Muscle of leg (tissue), 3 donors: ENCODE measurements at regions not wholly inside any gene's neighbourhood (a gene's known extent, or its start where the extent isn't known, plus 50 kb on each side); places are given as distances from the start of the nearest gene placed in this dataset.
A peak's percentile ranks its signal among the peaks of the same experiment; 100 is the strongest.

Source experiments
- DNase-seq: peaks from one replicate; pipeline ENCODE4 v3.0.0; 2013
- H3K27ac ChIP-seq: one replicate; pipeline ENCODE4 v1.5.1; 2013; ENCODE audit warnings: mild to moderate bottlenecking, low read length, control low read depth
- H3K27me3 ChIP-seq: one replicate; pipeline ENCODE4 v1.6.1; 2013; ENCODE audit warnings: low read length; ENCODE audit not compliant: control insufficient read depth, insufficient read depth
- H3K36me3 ChIP-seq: one replicate; pipeline ENCODE4 v1.6.1; 2013; ENCODE audit warnings: low read length; ENCODE audit not compliant: control insufficient read depth, insufficient read depth
- H3K4me1 ChIP-seq: one replicate; pipeline ENCODE4 v1.6.1; 2013; ENCODE audit warnings: low read length; ENCODE audit not compliant: control insufficient read depth, insufficient read depth
- H3K4me3 ChIP-seq: one replicate; pipeline ENCODE4 v1.5.1; 2013; ENCODE audit warnings: low read length, control low read depth
- H3K9me3 ChIP-seq: replicated peaks from 2 replicates; pipeline ENCODE4 v1.6.1; 2013; ENCODE audit warnings: low read depth, low read length; ENCODE audit not compliant: control insufficient read depth
- WGBS: methylation state at CpG from one replicate; pipeline ENCODE4 v1.1.5; 2013; ENCODE audit warnings: missing lambda C conversion rate; ENCODE audit not compliant: insufficient coverage; 5-methylcytosine and 5-hydroxymethylcytosine counted together

DNA sequence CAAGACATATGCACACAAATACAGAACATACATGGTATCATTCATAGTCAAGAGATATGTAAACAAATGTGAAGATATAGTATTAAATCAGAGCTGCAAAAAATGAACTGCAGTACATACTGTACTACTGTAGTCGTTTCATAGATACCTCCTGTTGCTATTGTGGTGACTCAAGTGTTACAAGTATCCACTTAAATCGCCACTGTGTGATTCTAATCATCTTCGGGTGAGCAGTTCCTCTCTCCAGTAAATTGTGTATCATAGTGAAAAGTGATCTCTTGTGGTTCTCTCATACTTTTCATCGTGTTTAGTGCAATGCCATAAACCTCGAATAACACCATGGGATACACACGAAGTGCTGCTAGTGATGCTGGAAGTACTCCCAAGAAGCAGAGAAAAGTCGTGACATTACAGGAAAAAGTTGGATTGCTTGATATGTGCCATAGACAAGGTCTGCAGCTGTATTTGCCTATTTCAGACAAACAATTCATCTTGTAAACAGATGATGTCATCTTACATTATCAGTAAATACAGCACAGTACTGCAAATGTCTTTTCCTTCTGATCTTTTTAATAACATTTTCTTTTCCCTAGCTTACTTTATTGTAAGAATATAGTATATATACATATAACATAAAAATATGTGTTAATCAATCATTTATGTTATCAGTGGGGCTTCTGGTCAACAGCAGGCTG is 222.2 kb downstream of the BCL11A start:
- Histone ChIP-seq H3K4me3 (no peak overlapping the region), H3K36me3 (no peaks in the 10 kb centered on the region), H3K4me1 (no peaks in the 10 kb centered on the region), H3K27ac (no peak overlapping the region), H3K27me3 (peaks cover 2% of the 10 kb centered on the region), H3K9me3 (no peaks in the 10 kb centered on the region)
- 65% methylated on average over 2 of the region's 7 CpGs for WGBS
- no peak for DNase-seq

DNA sequence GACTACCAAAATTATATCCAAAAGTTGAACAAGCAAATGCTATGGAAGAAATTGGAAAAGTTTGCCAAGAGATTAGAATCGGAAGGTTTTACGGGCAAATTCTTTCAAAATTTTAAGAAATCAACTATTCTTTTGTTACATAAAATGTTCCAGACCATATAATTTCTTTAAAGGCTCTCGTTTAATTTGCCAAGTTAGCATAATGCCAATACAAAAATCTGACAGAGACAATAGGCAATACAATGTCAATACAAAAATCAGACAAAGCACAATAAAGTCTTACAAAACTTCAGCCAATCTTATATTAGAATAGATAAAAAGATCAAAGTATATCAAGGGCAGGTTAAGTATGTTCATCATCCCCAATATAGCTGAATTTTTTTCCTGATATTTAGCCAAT is 224.2 kb downstream of the BCL11A start:
- Histone ChIP-seq H3K4me1 (no peaks in the 10 kb centered on the region), H3K27me3 (peaks cover 2% of the 10 kb centered on the region), H3K27ac (no peak overlapping the region), H3K4me3 (no peak overlapping the region), H3K36me3 (no peaks in the 10 kb centered on the region), H3K9me3 (peaks cover 3% of the 10 kb centered on the region)
- DNase-seq: no peak
- no CpG with 5 or more reads among the region's 3 CpGs for WGBS

DNA sequence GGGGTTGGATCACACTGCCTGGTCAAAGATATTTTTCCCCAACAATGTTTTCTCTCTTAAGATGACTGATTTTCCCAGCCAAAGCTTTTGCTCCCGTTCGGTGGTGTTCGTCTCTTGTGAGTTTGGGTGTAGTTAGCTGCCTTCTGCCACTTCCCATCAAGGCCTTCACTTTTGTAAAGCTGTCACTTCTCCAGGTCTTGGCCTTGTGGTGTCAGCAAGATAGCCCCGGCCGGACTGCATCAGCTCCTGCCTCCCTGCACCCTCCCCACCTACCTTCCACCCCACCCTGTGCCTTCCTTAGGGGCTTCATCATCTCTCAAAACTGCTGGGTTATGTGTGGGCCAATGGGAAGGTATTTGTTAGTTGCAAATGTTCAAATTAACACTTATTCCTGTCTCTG is 228.9 kb downstream of the BCL11A start:
- no peaks in the 10 kb centered on the region for H3K4me1 ChIP-seq
- H3K27me3 ChIP-seq: peaks cover 6% of the 10 kb centered on the region
- no peak overlapping the region for H3K4me3 ChIP-seq
- H3K27ac ChIP-seq: no peak overlapping the region
- H3K9me3 ChIP-seq: peaks cover 3% of the 10 kb centered on the region
- no peaks in the 10 kb centered on the region for H3K36me3 ChIP-seq
- no peak for DNase-seq
- WGBS: no CpG with 5 or more reads among the region's 5 CpGs

DNA sequence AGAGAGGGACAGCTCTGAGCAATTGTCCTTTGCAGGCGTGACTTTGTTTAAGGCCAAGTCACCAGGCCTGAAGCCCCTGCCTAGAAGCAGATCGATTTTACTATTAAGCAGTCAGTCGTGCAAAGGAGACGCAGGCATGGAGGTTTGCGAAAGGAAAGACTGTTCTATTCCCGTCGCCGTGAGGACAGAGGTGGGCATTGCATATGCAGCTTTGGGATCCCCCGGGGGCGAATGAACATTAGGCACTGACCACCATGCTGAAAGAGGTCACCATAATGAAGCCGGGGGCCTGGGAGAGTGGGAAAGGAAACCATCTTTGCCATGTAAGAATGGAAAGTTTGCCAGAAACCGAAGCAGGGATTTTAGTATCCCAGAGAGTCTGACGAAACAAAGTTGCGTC is 231.6 kb downstream of the BCL11A start:
- Histone ChIP-seq H3K4me1 (peaks cover 8% of the 10 kb centered on the region), H3K36me3 (no peaks in the 10 kb centered on the region)
- WGBS: 74% methylated on average over 12 of the region's 14 CpGs

DNA sequence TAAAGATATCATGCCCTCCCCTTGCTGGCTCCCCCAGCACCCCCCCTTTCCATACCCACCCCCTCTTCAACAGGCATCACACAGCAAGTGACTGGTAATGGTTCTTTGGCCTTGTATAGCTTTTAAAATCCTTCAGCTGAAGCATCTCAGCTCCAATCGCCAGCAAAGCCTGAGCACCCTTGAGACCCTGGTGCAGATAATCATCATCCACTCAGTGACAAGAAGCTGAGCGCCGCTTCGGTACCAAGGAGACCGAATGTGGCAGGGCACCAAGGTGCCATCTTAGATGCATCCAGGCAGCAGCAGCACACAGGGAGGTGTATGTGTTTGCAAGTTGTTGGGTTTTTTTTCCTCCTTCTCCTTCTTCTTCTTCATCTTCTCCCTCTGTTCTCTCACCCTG is 232.7 kb downstream of the BCL11A start:
- Histone ChIP-seq H3K4me1 (peaks cover 8% of the 10 kb centered on the region), H3K4me3 (no peak overlapping the region), H3K27ac (no peak overlapping the region), H3K9me3 (peaks cover under 1% of the 10 kb centered on the region), H3K36me3 (no peaks in the 10 kb centered on the region), H3K27me3 (peaks cover 21% of the 10 kb centered on the region)
- WGBS: 67% methylated on average over 1 of the region's 5 CpGs
- DNase-seq: no peak

More for the DNA sequence above, 231.6 kb downstream of the BCL11A start:
- Histone ChIP-seq H3K9me3 (peaks cover 3% of the 10 kb centered on the region), H3K27me3 (peaks cover 21% of the 10 kb centered on the region), H3K27ac (no peak overlapping the region), H3K4me3 (no peak overlapping the region)
- no peak for DNase-seq

DNA sequence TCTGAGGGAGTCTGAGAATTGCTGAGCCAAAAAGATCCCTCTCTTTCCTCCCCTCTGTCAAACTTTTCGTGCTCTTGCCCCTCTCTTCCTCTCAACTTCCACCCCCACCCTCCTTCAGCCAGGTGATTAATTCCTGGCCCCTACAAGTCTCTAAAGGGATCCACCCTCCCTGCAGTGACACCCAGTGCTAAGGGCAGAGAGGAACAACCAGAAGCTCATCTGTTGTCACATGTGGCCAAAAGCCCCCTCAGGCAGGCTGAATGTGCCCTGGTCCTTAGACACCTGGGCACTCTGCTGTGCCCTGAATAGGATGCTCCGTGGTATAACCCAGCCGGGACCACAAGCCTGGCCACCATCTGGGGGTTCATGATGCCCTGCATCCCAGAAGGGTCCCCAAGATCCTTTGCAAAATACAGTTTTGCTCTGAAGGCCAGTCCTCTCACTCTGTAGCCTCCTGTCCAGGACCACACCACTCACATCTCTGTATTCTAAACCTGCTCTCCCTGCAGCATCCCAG is 234.4 kb downstream of the BCL11A start:
- no peak overlapping the region for H3K27ac ChIP-seq
- no peaks in the 10 kb centered on the region for H3K36me3 ChIP-seq
- no peak overlapping the region for H3K4me3 ChIP-seq
- H3K4me1 ChIP-seq: peaks cover 8% of the 10 kb centered on the region
- no peak for DNase-seq
- no peaks in the 10 kb centered on the region for H3K9me3 ChIP-seq
- H3K27me3 ChIP-seq: peaks cover 21% of the 10 kb centered on the region
- 58% methylated on average over 3 of the region's 3 CpGs for WGBS

DNA sequence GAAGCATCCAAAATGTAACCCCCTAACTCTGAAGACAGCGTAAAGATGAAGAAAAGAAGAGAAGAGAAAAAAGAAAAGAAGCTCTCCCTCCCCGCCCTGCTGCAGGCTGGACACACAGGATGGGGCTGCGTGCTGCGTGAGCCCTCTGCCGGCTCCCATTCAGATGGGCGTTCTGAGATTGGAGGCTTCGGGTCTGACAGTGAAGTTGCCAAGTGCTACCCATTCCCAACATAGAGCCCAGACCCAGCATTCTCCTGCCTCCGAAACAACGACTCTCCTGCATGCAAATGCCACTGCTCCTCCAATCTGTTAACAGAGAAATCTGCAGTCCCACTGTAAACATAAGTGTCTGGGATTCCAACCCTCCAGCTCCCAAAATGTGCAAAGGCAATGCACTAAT is 234.9 kb downstream of the BCL11A start:
- H3K4me3 ChIP-seq: no peak overlapping the region
- WGBS: 25% methylated on average over 4 of the region's 9 CpGs
- no peaks in the 10 kb centered on the region for H3K9me3 ChIP-seq
- no peaks in the 10 kb centered on the region for H3K36me3 ChIP-seq
- DNase-seq: peak; percentile 45
- H3K4me1 ChIP-seq: peaks cover 8% of the 10 kb centered on the region
- H3K27ac ChIP-seq: no peak overlapping the region
- peaks cover 21% of the 10 kb centered on the region for H3K27me3 ChIP-seq

DNA sequence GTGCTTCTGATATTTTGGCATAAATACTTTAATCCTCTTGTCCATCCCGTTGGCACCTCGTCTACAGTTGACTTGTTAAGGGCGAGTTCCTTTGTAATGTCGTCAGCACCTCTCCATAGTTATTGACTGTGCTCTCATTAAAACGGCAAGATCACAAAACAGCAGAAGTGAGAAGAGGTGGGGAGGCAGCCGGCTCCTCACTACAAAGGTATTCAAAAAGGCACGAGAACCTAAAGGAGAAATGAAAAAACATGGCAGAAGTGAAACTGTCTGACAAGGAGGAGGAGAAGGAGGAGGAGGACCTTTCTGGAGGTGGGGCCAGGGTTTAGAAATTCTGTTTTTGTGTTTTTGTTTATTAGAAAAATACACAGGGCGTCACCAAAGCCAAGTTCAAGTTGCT is 235.6 kb downstream of the BCL11A start:
- H3K27ac ChIP-seq: no peak overlapping the region
- peaks cover 8% of the 10 kb centered on the region for H3K4me1 ChIP-seq
- no peak for DNase-seq
- H3K36me3 ChIP-seq: no peaks in the 10 kb centered on the region
- peaks cover 23% of the 10 kb centered on the region for H3K27me3 ChIP-seq
- WGBS: 43% methylated on average over 5 of the region's 8 CpGs
- H3K9me3 ChIP-seq: no peaks in the 10 kb centered on the region
- H3K4me3 ChIP-seq: no peak overlapping the region

DNA sequence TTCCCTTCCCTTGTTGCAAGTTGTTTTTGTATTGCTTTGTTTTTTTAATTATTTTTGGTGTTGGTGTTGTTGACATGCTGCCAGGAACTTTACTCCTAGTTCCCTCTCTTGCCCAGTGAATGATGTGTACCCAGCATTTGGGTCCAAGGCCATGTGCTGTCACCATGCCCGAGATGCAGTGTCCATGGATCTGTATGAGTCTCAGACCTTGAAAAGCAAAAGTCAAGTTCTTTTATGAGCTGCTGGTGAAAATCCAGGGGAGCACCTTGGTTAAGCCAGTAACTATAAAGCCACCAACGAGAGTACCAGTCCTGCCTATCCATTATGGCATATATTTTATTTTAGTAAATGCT is 236.4 kb downstream of the BCL11A start:
- H3K9me3 ChIP-seq: no peaks in the 10 kb centered on the region
- no peak for DNase-seq
- H3K27ac ChIP-seq: no peak overlapping the region
- no CpG with 5 or more reads among the region's 2 CpGs for WGBS
- H3K4me1 ChIP-seq: peaks cover 8% of the 10 kb centered on the region
- H3K27me3 ChIP-seq: peaks cover 23% of the 10 kb centered on the region
- no peaks in the 10 kb centered on the region for H3K36me3 ChIP-seq
- H3K4me3 ChIP-seq: no peak overlapping the region

DNA sequence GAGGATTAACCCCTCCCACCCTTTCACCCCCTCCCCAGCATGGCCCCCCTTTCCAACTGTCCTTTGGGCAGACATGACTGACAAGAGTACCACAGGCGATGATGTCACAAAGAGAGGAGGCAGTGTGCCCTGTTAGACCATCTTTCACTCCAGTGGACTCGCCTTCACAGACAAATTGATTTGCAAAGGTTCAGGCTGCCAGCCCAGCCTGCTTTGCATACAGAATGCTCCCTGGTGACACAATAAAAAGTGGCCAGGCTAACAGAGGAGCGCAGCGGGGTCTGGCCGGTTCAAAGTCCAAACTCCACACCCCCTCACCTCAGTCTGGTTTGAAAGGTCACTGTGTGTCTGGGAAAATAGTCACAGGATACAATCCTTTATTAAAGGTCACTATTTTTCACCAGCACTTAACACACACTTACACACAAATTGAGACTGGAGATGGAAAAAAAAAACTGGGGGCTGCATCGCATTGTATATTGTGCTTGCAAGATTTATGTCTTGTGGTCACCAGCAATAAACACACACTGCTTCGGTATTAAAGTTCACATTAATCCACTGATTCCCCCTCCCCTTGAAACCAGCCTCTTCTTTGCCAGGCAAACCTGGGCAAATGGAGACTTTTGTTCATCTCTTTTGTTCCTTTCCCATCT is 236.9 kb downstream of the BCL11A start:
- peak; percentile 32 for DNase-seq
- Histone ChIP-seq H3K4me3 (no peak overlapping the region), H3K36me3 (no peaks in the 10 kb centered on the region), H3K27ac (no peak overlapping the region), H3K9me3 (no peaks in the 10 kb centered on the region), H3K27me3 (peaks cover 23% of the 10 kb centered on the region), H3K4me1 (peaks cover 8% of the 10 kb centered on the region)
- WGBS: 44% methylated on average over 2 of the region's 7 CpGs
